AG09319 (cell line): ENCODE measurements at regions not wholly inside any gene's neighbourhood (a gene's known extent, or its start where the extent isn't known, plus 50 kb on each side); places are given as distances from the start of the nearest gene placed in this dataset.
"Not testable (repeated sequence)": the region's sequence is repeated elsewhere in the genome, so short reads cannot be mapped to it uniquely, and the experiment has no call there.

ENCODE experiments used
- DNase-seq: peaks from one replicate; pipeline ENCODE4 v3.0.0-alpha.2; 2010; ENCODE audit warnings: low read depth; ENCODE audit errors: extremely low read depth
- TF ChIP-seq, protein P1 (sequence below): IDR thresholded peaks from 2 replicates; pipeline ENCODE4 v1.5.1; 2011; ENCODE audit warnings: low read depth, mild to moderate bottlenecking, inconsistent platforms, low read length, moderate library complexity

DNA sequence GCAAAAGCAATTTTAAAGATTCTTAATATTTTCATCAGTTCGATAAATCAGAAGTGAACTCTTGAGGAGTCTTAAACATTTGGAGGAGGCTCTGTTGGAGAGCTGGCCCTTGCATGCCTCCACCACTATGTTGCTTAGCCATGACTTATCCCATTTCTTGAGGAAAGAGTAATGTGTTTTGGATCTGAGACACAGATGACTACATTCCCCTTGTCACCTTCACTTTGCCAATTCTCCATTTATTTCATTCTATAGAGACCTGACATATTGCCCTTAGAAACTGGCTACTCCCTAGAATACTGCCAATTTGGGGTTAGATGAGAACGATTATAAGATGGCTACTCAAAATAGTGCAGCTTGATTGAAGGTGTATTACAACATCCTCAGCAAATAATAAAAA lies 157.4 kb upstream of the TMEM260 start:
- TF ChIP-seq, protein P1, sequence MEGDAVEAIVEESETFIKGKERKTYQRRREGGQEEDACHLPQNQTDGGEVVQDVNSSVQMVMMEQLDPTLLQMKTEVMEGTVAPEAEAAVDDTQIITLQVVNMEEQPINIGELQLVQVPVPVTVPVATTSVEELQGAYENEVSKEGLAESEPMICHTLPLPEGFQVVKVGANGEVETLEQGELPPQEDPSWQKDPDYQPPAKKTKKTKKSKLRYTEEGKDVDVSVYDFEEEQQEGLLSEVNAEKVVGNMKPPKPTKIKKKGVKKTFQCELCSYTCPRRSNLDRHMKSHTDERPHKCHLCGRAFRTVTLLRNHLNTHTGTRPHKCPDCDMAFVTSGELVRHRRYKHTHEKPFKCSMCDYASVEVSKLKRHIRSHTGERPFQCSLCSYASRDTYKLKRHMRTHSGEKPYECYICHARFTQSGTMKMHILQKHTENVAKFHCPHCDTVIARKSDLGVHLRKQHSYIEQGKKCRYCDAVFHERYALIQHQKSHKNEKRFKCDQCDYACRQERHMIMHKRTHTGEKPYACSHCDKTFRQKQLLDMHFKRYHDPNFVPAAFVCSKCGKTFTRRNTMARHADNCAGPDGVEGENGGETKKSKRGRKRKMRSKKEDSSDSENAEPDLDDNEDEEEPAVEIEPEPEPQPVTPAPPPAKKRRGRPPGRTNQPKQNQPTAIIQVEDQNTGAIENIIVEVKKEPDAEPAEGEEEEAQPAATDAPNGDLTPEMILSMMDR, result no peak
- DNase-seq, result no peak

DNA sequence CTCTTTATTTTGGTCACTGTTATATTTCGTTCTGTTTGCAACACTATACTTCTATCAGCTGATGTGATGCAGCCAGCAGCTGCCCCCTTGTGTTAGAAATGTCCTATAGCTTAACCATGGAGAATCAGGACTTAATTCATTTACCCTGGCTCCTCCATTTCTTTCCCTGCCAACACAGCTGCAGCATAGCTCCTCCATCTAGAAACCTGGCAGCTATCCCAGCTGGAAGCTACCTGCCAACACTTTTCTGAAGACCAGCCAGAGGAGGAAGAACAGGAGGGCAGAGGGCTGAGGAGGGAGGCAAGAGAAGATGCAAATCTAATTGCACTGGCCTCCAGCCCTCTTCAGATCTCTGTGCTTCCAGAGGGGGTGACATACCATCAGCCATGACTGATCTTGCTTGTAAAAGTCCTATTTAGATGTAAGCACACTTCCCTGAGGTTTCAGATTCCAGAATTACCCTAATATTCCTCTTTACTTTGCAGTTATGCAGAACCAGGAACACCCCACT lies 156.8 kb upstream of the TMEM260 start:
- TF ChIP-seq, protein P1, result peak; percentile 75
- DNase-seq, result peak; percentile 39

DNA sequence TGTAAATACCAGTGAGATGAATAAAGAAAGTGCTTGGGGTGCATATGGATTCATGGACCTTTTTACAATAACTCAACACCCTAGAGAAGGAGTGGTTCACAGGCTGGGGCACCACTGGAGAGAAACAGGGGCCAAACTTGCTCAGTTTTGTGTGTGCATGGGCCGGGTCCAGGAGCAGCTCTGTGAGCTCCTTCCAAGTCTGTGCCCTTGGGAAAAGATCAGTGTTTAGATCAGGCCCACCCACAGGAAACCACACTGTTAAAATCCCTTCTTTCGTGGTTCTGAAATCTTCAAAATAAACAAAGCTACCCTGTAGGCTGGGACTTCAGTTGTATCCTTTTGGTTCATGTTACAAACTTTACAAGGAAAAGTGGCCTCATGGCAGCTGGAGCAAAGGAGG lies 156.1 kb upstream of the TMEM260 start:
- TF ChIP-seq, protein P1, result no peak
- peak; percentile 25 for DNase-seq

DNA sequence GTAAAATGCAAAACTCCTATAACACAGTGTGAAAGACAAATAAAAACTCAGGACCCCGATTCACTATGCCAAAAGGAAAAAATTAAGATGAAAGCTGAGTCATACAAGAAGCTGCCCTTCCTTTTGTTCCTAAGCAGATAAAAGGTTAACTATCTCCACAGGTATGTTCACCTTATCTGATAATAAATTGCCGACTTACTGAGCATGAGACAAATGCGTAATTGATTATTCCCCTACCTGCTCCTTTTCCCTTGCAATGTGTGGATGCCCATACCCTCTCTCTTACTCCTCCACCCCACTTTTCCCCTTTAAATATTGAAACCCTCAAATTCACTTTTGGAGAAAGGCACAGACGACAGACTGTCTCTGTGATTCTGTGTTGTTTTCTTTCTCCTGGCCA lies 148.6 kb upstream of the TMEM260 start:
- no peak for DNase-seq
- TF ChIP-seq, protein P1, result no peak

DNA sequence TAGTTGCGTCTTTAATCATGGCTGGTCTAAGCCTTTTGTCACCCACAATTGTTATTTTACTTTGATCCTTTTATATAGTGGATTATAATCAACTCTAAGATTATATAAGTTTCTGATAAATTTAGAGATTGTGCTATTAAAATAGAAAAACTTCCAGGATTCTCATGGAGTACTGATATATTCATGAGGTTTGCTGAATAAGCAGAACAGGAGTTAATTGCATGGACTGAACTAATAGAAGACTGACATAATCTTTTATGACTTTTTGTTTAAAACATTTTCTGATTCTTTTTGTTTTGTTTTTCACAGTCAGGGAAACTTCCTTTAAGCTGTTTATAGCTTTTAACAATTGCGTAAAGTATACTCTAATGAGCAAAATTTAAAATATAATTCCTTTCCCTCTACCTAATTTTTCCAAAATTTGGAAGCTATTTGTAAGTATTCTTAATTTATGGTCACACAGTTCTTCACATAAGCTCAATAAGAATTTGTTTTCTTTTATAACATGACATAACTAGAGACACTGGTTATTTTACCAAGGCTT lies 129.9 kb upstream of the TMEM260 start:
- DNase-seq, result no peak
- TF ChIP-seq, protein P1, result no peak

DNA sequence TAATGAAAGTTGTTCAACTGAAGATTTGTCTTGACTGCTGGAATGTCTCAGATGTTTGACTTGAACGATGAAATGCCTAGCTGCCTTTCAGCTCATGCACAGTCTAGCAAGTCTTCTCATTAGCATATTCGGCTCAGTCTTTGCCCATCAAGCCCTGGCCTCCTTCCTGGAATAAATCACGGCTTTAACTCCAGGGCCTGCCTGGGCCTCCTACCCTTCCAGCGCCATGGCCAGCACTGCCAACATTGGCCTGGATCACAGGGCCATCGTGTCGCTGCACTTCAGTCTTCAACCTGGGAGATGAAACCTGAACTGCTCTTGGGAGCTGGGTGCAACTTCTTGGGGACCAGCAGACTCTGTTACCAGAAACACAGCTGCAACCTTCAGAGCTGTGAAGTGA lies 126.7 kb upstream of the TMEM260 start:
- TF ChIP-seq, protein P1, result no peak
- DNase-seq, result no peak

DNA sequence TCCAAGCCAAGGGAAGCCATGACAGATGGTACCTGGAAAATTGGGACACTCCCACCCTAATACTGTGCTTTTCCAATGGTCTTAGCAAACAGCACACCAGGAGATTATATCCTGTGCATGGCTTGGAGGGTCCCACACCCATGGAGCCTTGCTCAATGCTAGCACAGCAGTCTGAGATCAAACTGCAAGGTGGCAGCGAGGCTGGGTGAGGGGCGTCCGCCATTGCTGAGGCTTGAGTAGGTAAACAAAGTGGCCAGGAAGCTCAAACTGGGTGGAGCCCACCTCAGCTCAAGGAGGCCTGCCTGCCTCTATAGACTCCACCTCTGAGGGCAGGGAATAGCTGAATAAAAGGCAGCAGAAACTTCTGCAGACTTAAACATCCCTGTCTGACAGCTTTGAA lies 124.9 kb upstream of the TMEM260 start:
- not testable (repeated sequence) for DNase-seq

DNA sequence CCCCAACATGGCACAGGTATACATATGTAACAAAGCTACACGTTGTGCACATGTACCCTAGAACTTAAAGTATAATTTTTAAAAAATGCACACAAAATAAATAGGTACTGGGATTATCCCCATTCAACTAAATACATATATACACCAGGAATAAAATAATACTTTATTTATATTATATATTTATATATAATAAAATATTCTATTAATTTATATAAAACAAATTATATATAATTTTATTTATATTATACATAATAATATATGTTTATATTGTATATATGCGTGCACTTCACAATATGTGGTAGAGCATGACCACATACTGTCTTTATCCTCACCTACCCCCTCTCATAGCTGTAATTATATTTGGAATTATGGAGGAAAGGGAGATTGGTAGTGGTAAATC lies 119.1 kb upstream of the TMEM260 start:
- TF ChIP-seq, protein P1, result no peak

More for the DNA sequence above, 119.1 kb upstream of the TMEM260 start:
- DNase-seq, result no peak
